ENCODE measurements at regions not wholly inside any gene's neighbourhood (a gene's known extent, or its start where the extent isn't known, plus 50 kb on each side); places are given as distances from the start of the nearest gene placed in this dataset.
"Not testable (repeated sequence)": the region's sequence is repeated elsewhere in the genome, so short reads cannot be mapped to it uniquely, and the experiment has no call there.

GRCh38 chr16:8030004-8030403 is 560.3 kb downstream of the TMEM114 start:
- not testable (repeated sequence) for DNase-seq

- no peak for DNase-seq
These were observed 563.9 kb downstream of the TMEM114 start for GRCh38 chr16:8026450-8026849.

GRCh38 chr16:8023326-8023725 is 567.0 kb downstream of the TMEM114 start:
- no peak for DNase-seq

GRCh38 chr16:8005096-8005860 is 585.0 kb downstream of the TMEM114 start:
- DNase-seq: no peak

GRCh38 chr16:7998789-7999453 is 591.4 kb downstream of the TMEM114 start:
- DNase-seq: no peak

GRCh38 chr16:7997966-7998365 is 592.3 kb downstream of the TMEM114 start:
- DNase-seq: no peak

DNA sequence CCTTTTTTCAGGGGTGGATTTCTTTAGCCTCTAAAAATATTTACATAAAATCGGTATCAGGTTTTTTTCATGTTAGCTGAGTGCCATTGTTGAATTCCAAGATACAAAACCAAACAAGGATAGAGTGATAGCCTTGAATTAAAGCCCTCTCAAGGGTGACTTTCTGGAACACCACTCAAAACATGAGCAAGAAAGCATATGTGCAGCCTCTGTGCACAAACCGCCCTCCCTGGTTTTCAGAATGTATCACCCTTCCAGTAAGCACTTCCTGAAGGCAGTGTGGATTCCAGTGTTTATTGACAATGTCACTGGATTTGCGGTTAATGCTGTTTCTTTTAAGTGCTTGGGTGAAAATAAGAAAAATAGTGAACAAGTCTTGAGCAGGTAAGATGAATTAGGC is 597.7 kb downstream of the TMEM114 start:
- DNase-seq: no peak

- DNase-seq: no peak
These were observed 599.6 kb downstream of the TMEM114 start for GRCh38 chr16:7990626-7991260.

- no peak for DNase-seq
These were observed 606.6 kb downstream of the TMEM114 start for GRCh38 chr16:7983676-7984075.

- no peak for DNase-seq
These were observed 610.2 kb downstream of the TMEM114 start for GRCh38 chr16:7980133-7980483.

DNA sequence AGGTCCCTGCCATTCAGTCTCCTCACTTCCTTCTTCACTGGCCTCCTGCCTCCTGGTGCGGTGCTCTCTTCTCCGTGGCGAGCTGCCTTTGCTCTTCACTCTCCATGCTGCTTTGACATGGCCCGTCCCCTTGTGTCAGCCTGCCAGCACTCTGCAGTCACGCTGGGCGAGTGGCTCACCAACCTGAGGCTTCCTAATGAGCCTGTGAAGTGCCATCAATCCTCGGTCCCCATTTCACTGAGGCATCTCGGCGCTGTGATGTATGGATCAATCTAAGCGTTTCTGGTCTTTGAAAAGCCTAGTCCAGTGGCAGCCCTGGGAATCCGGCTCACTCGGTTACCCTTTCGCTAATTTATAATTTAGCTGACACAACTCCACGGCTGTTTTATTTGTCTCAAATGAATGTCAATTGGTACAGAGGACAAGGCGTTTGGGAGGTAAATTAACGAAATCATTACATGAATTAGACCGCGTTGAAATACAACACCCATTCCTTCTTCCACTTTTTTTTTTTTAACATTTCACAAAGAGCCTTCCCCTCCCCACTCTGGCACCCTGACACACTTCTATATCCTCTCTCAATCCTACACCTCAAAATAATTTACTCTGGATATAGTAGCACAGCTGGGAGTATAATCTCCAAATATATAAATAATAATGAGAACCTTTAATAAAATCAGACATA is 610.7 kb downstream of the TMEM114 start:
- no peak for DNase-seq

DNA sequence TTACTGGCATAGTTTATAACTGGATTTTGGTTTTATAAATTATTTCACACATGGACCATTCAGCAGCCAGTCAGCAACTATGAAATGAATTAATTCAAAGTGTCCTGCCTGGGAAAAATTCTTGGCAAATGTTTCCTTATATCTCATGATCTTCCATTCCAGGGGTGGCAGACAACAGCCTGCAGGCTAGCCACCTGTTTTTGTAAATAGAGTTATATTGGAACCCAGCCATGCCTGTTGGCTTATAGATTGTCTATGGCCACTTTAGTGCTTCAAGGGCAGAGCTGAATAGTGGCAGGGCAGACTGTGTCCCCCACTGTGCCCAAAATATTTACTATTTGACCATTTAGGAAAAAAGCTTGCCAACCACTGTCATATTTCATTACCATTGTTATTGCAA is 613.7 kb downstream of the TMEM114 start:
- no peak for DNase-seq

DNA sequence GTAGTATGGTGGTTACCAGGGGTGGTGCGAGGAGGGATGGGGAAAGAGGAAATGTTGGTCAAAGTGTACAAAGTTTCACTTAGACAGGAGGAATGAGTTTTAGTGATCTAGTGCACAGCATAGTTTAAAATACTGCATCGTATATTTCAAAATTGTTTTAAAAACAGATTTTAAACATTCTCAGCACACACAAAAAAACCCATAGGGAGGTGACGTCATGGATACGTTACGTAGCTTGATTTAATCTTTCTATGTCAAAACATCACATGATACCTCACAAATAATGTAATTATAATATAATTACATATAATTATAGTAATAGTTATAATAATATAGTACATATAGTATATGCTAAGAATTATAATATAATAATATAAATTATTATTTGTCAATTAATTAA is 614.2 kb downstream of the TMEM114 start:
- no peak for DNase-seq

- DNase-seq: no peak
These were observed 622.3 kb downstream of the TMEM114 start for GRCh38 chr16:7967996-7968509.

- no peak for DNase-seq
These were observed 625.6 kb downstream of the TMEM114 start for GRCh38 chr16:7964744-7965143.

GRCh38 chr16:7964167-7964566 is 626.1 kb downstream of the TMEM114 start:
- no peak for DNase-seq

GRCh38 chr16:7962091-7962879 is 628.0 kb downstream of the TMEM114 start:
- no peak for DNase-seq

GRCh38 chr16:7957151-7957550 is 624.5 kb downstream of the RBFOX1 start:
- no peak for DNase-seq

GRCh38 chr16:7953360-7953759 is 620.7 kb downstream of the RBFOX1 start:
- DNase-seq: no peak

DNA sequence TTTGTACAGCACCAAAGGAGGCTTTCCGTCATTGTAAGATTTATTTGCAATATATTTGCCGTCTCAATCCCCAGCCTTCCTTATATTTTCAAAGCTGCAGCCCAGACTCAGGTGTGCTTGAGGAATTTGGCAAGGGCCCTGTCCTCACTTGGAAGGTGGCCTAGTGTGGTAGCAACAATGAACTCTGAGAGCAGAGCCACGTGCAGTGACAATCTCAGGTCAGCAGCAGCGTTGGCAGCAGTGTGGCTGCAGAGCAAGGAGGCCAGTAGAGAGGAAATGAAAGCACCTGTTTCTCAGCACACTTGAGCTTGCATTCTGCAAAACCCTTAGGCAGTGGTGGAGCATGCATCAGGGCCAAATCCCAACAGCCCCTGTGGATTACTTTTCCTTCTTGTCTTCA is 613.5 kb downstream of the RBFOX1 start:
- no peak for DNase-seq

DNA sequence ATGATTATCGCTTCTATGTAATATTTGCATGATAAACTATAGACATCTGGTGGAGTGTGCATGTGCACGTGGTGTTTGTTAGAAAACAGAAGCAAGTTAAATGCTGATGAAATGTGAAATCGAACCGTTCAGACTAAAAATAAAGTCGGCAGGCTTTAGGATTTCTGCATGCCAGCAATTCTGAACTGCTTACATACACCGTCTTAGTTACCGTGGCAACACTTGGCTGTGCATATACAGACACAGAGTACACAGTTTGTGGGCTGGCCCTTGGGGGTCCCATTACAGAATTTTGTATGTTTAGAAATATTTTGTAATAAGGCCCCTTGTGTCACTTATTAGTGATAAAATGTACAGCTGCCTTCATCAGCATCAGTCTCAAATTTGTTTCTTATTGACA is 605.5 kb downstream of the RBFOX1 start:
- DNase-seq: no peak

DNA sequence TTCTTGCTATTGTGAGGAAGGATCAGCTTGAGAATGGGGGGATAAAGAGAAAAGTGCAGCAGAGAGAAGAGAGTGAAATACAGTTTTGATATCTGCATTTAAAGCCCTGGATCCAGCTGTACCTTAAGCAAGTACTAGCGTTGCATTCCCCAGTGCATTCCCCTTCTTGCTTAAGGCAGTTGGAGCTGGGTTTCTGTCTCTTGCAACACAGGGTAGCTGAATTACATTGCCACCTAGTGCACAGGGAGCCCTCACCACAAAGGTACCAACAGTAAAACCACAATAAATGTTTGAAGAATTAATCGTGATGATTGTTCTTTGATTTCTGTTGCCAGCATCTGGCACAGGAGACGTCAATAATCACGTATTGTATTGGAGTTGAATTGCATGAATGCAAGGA is 588.7 kb downstream of the RBFOX1 start:
- DNase-seq: no peak

GRCh38 chr16:7919782-7920181 is 587.1 kb downstream of the RBFOX1 start:
- no peak for DNase-seq

Measured in activated CD8-positive, alpha-beta memory T cell treated with anti-CD3 and anti-CD28 coated beads, Interleukin-2, amount 50 U/mL, for 48 hours (primary cell).